Colonic mucosa (tissue), 4 donors: ENCODE measurements at regions not wholly inside any gene's neighbourhood (a gene's known extent, or its start where the extent isn't known, plus 50 kb on each side); places are given as distances from the start of the nearest gene placed in this dataset.

Experiments used
- DNase-seq: peaks from one replicate; pipeline ENCODE4 v3.0.0-alpha.2; 2020
- H3K27ac ChIP-seq: fragments of 200-600 bp; one replicate; pipeline ENCODE4 v1.8.0; 2021
- H3K27me3 ChIP-seq: fragments of 200-600 bp; one replicate; pipeline ENCODE4 v1.8.0; 2021
- H3K36me3 ChIP-seq: fragments of 200-600 bp; one replicate; pipeline ENCODE4 v1.8.0; 2021
- H3K4me1 ChIP-seq: fragments of 200-600 bp; one replicate; pipeline ENCODE4 v1.8.0; 2021; ENCODE audit warnings: mild to moderate bottlenecking
- H3K4me3 ChIP-seq: fragments of 200-600 bp; one replicate; pipeline ENCODE4 v1.8.0; 2021
- H3K9ac ChIP-seq, 2 donors: one replicate each; pipeline ENCODE4 v1.7.0; 2013; ENCODE audit warnings: control low read depth in 2 of 2, low read depth in 2 of 2, low read length in 2 of 2
- H3K9me3 ChIP-seq: fragments of 200-600 bp; one replicate; pipeline ENCODE4 v1.8.0; 2021
- CTCF ChIP-seq: fragments of 200-600 bp; IDR thresholded peaks from one replicate; pipeline ENCODE4 v1.8.0; 2022; ENCODE audit warnings: antibody characterized with exemption, mild to moderate bottlenecking
- intact Hi-C: fragments of 100-400 bp; cut with DNase I; formaldehyde crosslinking; loops from one replicate; pipeline ENCODE4 v1.14.1; 2022
- donor health status: healthy.
- donor health status: DM: no; HTN: no; CAD: no.
- donor health status: DM: no; HTN: no; CAD: no.

DNA sequence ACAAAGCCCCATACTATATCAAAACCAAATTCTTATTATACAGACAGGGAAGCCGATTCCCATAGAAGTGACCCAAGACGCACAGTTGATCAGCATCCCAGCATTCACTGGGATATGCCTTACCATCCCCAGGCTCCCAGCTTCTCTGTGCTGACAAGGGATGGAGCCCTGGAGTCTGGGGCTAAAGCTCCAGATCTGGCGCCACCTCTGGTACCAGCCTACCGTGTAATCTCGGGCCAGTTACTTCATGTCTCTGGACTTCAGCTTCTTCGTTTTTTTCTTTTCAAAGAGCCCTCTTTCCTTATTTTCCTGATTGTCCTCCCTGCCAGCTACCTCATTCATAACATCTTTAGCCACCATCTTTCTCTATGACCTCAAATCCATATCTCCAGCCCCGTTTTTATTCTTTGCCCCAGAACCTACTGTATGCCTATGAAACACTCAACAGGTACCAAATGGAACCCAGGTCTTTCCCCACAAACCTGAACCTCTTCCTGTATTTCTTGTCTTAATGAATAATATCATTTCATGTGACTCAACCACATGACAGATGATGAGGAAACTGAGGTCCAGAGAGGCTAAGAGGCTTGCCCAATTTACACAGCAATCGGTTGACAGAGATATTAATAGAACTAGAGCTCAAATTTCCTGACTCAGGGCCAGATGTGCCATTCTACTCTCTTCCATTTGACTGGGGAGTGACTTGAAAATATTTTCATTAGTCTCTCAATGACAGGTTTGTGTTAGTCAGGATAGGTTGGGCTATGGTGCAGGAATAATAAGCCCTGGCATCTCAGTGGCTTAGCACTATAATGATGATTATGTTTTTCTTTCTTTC lies 85.4 kb upstream of the TLE3 start:
- Histone ChIP-seq H3K4me1 (no peaks in the 10 kb centered on the region), H3K27me3 (no peaks in the 10 kb centered on the region), H3K9ac (no peak overlapping the region), H3K9me3 (no peaks in the 10 kb centered on the region), H3K36me3 (no peaks in the 10 kb centered on the region), H3K27ac (no peak overlapping the region), H3K4me3 (no peak overlapping the region)
- intact Hi-C loops = no loop called here
- no peak for TF ChIP-seq CTCF
- DNase-seq = no peak

GRCh38 chr15:70181626-70182255 lies 84.0 kb upstream of the TLE3 start:
- DNase-seq = no peak
- intact Hi-C loops = no loop called here
- no peak for TF ChIP-seq CTCF
- Histone ChIP-seq H3K27ac (no peak overlapping the region), H3K36me3 (no peaks in the 10 kb centered on the region), H3K4me1 (no peaks in the 10 kb centered on the region), H3K4me3 (no peak overlapping the region), H3K27me3 (no peaks in the 10 kb centered on the region), H3K9ac (no peak overlapping the region), H3K9me3 (no peaks in the 10 kb centered on the region)

DNA sequence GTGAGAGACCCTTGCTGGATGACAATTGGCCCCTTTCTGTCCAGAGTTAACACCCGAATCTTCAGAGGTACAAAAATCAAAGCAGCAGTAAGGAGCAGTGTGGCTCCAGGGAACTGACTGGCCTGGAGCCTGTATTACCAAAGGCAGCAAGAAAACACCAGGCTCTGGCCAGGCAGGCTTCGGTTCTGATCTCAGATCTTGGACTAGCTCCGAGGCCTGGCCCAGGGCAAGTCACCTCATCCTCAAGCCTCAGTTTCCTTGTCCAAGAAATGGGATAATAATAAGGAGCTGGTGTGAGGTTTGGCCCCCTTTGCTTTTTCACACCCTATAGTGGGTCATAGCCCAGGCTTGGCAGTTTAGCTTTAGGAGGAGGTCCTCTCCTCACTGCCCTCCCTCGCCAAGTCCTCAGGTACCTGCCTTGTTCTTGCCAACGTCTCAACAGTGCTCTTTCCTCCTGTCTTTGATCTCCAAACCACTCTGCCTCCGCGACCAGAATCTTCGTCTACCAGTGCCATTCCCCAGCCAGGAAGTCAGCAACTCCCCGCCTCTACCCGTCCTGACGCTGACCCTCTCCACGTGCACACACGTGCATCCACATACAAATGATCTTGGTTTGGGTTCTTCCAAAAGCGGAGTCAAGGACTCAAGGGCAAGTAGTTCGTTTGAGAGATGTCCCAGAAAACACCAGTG lies 82.6 kb upstream of the TLE3 start:
- H3K4me1 ChIP-seq = no peaks in the 10 kb centered on the region
- no peak for DNase-seq
- intact Hi-C loops = no loop called here
- no peaks in the 10 kb centered on the region for H3K9me3 ChIP-seq
- H3K36me3 ChIP-seq = no peaks in the 10 kb centered on the region
- H3K27me3 ChIP-seq = no peaks in the 10 kb centered on the region
- no peak overlapping the region for H3K4me3 ChIP-seq
- TF ChIP-seq CTCF = no peak
- no peak overlapping the region for H3K9ac ChIP-seq
- no peak overlapping the region for H3K27ac ChIP-seq

- no peak for TF ChIP-seq CTCF
- Histone ChIP-seq H3K9me3 (no peaks in the 10 kb centered on the region), H3K4me1 (no peaks in the 10 kb centered on the region), H3K27me3 (no peaks in the 10 kb centered on the region), H3K4me3 (no peak overlapping the region), H3K27ac (no peak overlapping the region), H3K9ac (no peak overlapping the region), H3K36me3 (no peaks in the 10 kb centered on the region)
- no peak for DNase-seq
- intact Hi-C loops = no loop called here
These were observed 81.7 kb upstream of the TLE3 start for GRCh38 chr15:70179309-70179892.

DNA sequence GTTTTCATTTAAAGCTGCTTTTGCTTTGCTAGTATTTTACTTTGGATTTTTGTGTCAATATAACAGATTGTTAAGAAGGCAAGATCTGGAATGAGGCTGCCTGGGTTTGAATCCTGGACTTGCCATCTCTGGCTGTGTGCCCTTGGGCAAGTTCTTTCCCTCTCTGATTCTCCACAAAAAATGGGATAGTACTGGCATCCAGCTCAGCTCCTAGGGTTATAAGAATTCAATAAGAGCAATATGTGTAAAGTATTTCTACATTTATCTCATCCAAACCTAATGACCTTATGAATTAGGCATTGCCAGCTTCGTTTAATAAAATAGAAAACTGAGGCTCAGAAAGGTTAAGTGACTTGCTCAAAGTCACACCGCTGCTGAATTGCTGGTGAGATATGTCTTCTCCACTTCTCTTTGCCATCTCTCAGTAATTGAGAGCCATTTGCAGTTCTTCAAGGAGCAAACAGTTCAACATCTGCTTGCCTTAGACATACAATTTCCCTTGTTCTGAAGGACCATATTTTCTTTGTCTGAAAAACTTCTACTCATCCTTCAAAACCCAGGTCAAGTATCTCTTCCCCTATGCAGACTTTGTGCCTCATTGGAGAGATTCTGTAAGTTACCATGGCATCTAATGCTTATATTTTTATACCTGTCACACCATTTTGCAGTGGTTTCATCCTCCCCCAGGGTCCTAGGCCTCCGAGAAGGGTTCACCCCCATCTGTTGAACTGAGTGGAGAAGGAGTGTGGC lies 80.8 kb upstream of the TLE3 start:
- intact Hi-C loops = no loop called here
- H3K36me3 ChIP-seq = no peaks in the 10 kb centered on the region
- no peak for DNase-seq
- H3K4me3 ChIP-seq = no peak overlapping the region
- H3K9me3 ChIP-seq = no peaks in the 10 kb centered on the region
- no peaks in the 10 kb centered on the region for H3K4me1 ChIP-seq
- H3K27me3 ChIP-seq = no peaks in the 10 kb centered on the region
- H3K27ac ChIP-seq = no peak overlapping the region
- TF ChIP-seq CTCF = no peak
- no peak overlapping the region for H3K9ac ChIP-seq
